SK-N-SH treated with all-trans-retinoic acid at 6 μM for 48 hours (cell line): ENCODE measurements at regions not wholly inside any gene's neighbourhood (a gene's known extent, or its start where the extent isn't known, plus 50 kb on each side); places are given as distances from the start of the nearest gene placed in this dataset.

Source experiments
- ATAC-seq: fragments of 200-7000 bp; cut with Tn5 transposase; 3 replicates; pipeline ENCODE4 v1.9.1; 2020; ENCODE audit warnings: mild to moderate bottlenecking, moderate library complexity
- ARNTL ChIP-seq: fragments of 450-650 bp; formaldehyde crosslinking; IDR thresholded peaks from 2 replicates; pipeline ENCODE4 v1.5.0; 2020; ENCODE audit warnings: low read depth, mild to moderate bottlenecking, moderate library complexity, borderline replicate concordance
- BACH2 ChIP-seq: fragments of 250-450 bp; sonication (Bioruptor Pico); IDR thresholded peaks from 2 replicates; pipeline ENCODE4 v1.9.0; 2021; ENCODE audit warnings: mild to moderate bottlenecking, borderline replicate concordance
- CSRNP3 ChIP-seq: fragments of 250-450 bp; sonication (Bioruptor Pico); IDR thresholded peaks from 2 replicates; pipeline ENCODE4 v1.5.1; 2021; ENCODE audit warnings: mild to moderate bottlenecking, moderate library complexity
- ESRRG ChIP-seq: fragments of 250-450 bp; sonication (Bioruptor Pico); IDR thresholded peaks from 2 replicates; pipeline ENCODE4 v1.6.1; 2021; ENCODE audit warnings: mild to moderate bottlenecking
- GLIS3 ChIP-seq: fragments of 250-450 bp; sonication (Bioruptor Pico); IDR thresholded peaks from 2 replicates; pipeline ENCODE4 v1.5.0; 2020; ENCODE audit warnings: mild to moderate bottlenecking, moderate library complexity
- ISL1 ChIP-seq: fragments of 250-450 bp; sonication (Bioruptor Pico); IDR thresholded peaks from 2 replicates; pipeline ENCODE4 v2.1.2; 2022; ENCODE audit warnings: mild to moderate bottlenecking, moderate library complexity
- PATZ1 ChIP-seq: fragments of 250-450 bp; sonication (Bioruptor Pico); IDR thresholded peaks from 2 replicates; pipeline ENCODE4 v1.8.0; 2020; ENCODE audit warnings: mild to moderate bottlenecking, moderate library complexity, borderline replicate concordance
- POU6F1 ChIP-seq: fragments of 250-450 bp; sonication (Bioruptor Pico); IDR thresholded peaks from 2 replicates; pipeline ENCODE4 v1.8.0; 2021; ENCODE audit warnings: low read depth, mild to moderate bottlenecking, moderate library complexity, borderline replicate concordance
- PPARA ChIP-seq: fragments of 250-450 bp; sonication (Bioruptor Pico); IDR thresholded peaks from 2 replicates; pipeline ENCODE4 v1.5.0; 2020; ENCODE audit warnings: mild to moderate bottlenecking, borderline replicate concordance
- RARB ChIP-seq: fragments of 250-450 bp; sonication (Bioruptor Pico); IDR thresholded peaks from 2 replicates; pipeline ENCODE4 v1.8.0; 2021; ENCODE audit warnings: mild to moderate bottlenecking, moderate library complexity
- SNAI2 ChIP-seq: fragments of 250-450 bp; sonication (Bioruptor Pico); IDR thresholded peaks from 2 replicates; pipeline ENCODE4 v1.5.0; 2020; ENCODE audit warnings: mild to moderate bottlenecking, moderate library complexity
- TCF4 ChIP-seq: fragments of 250-450 bp; sonication (Bioruptor Pico); IDR thresholded peaks from 2 replicates; pipeline ENCODE4 v1.8.0; 2021; ENCODE audit warnings: mild to moderate bottlenecking, moderate library complexity, borderline replicate concordance
- TOX ChIP-seq: fragments of 250-450 bp; sonication (Bioruptor Pico); IDR thresholded peaks from 2 replicates; pipeline ENCODE4 v1.8.0; 2021; ENCODE audit warnings: mild to moderate bottlenecking, moderate library complexity, borderline replicate concordance
- TSHZ2 ChIP-seq: fragments of 250-450 bp; sonication (Bioruptor Pico); IDR thresholded peaks from 2 replicates; pipeline ENCODE4 v1.5.0; 2020; ENCODE audit warnings: mild to moderate bottlenecking, moderate library complexity
- ZFP3 ChIP-seq: fragments of 250-450 bp; sonication (Bioruptor Pico); IDR thresholded peaks from 2 replicates; pipeline ENCODE4 v1.5.0; 2020; ENCODE audit warnings: mild to moderate bottlenecking, moderate library complexity
- ZFP30 ChIP-seq: fragments of 450-650 bp; formaldehyde crosslinking; IDR thresholded peaks from 2 replicates; pipeline ENCODE4 v1.5.0; 2022; ENCODE audit warnings: mild to moderate bottlenecking, moderate library complexity
- ZNF565 ChIP-seq: fragments of 450-650 bp; formaldehyde crosslinking; conservative IDR thresholded peaks from 2 replicates; pipeline ENCODE4 v1.5.0; 2020; ENCODE audit warnings: low read depth, mild to moderate bottlenecking, moderate library complexity
- ZNF70 ChIP-seq: fragments of 450-650 bp; formaldehyde crosslinking; IDR thresholded peaks from 2 replicates; pipeline ENCODE4 v1.5.0; 2020; ENCODE audit warnings: mild to moderate bottlenecking, moderate library complexity
- ZNF8 ChIP-seq: fragments of 450-650 bp; formaldehyde crosslinking; IDR thresholded peaks from 2 replicates; pipeline ENCODE4 v1.5.0; 2020; ENCODE audit warnings: mild to moderate bottlenecking, moderate library complexity

- no peak for TF ChIP-seq ZNF70 (CRISPR knock-in tag)
- no peak for TF ChIP-seq ZNF8
- TF ChIP-seq ZFP3, result no peak
- TF ChIP-seq POU6F1 (CRISPR knock-in tag), result no peak
- TF ChIP-seq ISL1 (CRISPR knock-in tag), result no peak
- TF ChIP-seq ARNTL (CRISPR knock-in tag), result no peak
- TF ChIP-seq TOX (CRISPR knock-in tag), result no peak
- TF ChIP-seq CSRNP3, result no peak
- TF ChIP-seq, all 23 proteins: peak for 0
- no peak for ATAC-seq
These were observed 336.4 kb upstream of the CTNNB1 start for GRCh38 chr3:40862946-40863345.

- no peak for ATAC-seq
- no peak for TF ChIP-seq ZFP3
These were observed 335.0 kb upstream of the CTNNB1 start for GRCh38 chr3:40864146-40864782.

- no peak for ATAC-seq
- no peak for TF ChIP-seq ZNF70 (CRISPR knock-in tag)
- TF ChIP-seq BACH2 (CRISPR knock-in tag), result no peak
- TF ChIP-seq ESRRG (CRISPR knock-in tag), result no peak
- no peak for TF ChIP-seq GLIS3 (CRISPR knock-in tag)
- TF ChIP-seq RARB (CRISPR knock-in tag), result no peak
- TF ChIP-seq SNAI2 (CRISPR knock-in tag), result no peak
- TF ChIP-seq ZNF8, result no peak
- no peak for TF ChIP-seq PPARA (CRISPR knock-in tag)
- TF ChIP-seq TSHZ2 (CRISPR knock-in tag), result no peak
- no peak for TF ChIP-seq CSRNP3
- TF ChIP-seq ISL1 (CRISPR knock-in tag), result no peak
- no peak for TF ChIP-seq TOX (CRISPR knock-in tag)
These were observed 334.4 kb upstream of the CTNNB1 start for GRCh38 chr3:40864915-40865314.

GRCh38 chr3:40867797-40868196, 331.5 kb upstream of the CTNNB1 start:
- no peak for ATAC-seq
- TF ChIP-seq GLIS3 (CRISPR knock-in tag), result no peak
- no peak for TF ChIP-seq CSRNP3
- no peak for TF ChIP-seq ISL1 (CRISPR knock-in tag)
- no peak for TF ChIP-seq TCF4 (CRISPR knock-in tag)
- no peak for TF ChIP-seq ARNTL (CRISPR knock-in tag)
- no peak for TF ChIP-seq PATZ1 (CRISPR knock-in tag)
- no peak for TF ChIP-seq BACH2 (CRISPR knock-in tag)
- no peak for TF ChIP-seq PPARA (CRISPR knock-in tag)
- TF ChIP-seq ZFP30 (CRISPR knock-in tag), result no peak
- no peak for TF ChIP-seq RARB (CRISPR knock-in tag)
- TF ChIP-seq ZNF565 (CRISPR knock-in tag), result no peak
- TF ChIP-seq POU6F1 (CRISPR knock-in tag), result no peak
